Stimulated activated CD8-positive, alpha-beta memory T cell treated with anti-CD3 and anti-CD28 coated beads, Interleukin-7, amount 100 ng/mL, for 24 hours (primary cell): ENCODE measurements at regions not wholly inside any gene's neighbourhood (a gene's known extent, or its start where the extent isn't known, plus 50 kb on each side); places are given as distances from the start of the nearest gene placed in this dataset.

Experiments
- DNase-seq: peaks from one replicate; pipeline ENCODE4 v3.0.0-alpha.2; 2020; ENCODE audit warnings: low read depth

DNA sequence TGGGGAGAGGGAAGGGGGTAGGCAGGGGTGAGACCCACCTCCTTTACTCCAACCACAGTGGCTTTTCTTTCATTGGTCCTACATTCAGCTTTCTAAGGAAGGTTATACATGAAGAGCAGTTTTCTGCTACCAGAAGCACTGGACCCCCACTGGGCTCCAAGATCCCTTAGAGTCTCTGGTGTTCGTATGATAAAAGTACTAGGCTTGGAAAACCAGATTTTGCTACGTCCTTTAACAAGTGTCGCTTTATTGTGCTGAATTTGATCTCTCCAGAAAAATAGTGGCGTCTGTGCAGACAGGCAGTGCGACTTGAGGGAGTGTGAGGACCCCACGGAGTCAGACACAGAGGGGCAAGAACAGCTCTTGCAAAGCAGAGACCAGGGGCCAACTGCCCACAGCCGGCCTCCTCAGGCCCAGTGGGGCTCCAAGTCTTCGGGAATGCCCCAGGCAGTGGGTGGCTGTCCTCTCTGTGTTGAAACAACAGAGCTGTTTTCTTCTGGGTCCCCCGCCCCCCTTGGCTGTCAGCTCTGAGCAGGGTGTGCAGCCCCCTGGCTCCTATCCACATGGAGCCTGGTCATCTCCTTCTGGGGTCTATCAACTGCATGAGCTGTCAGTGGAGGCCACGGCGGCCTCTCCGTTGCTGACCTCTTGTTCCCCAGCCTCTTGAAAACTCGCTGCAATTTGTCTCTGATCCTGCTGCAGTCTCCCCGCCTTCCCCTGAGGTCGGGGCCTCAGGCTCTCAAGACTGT lies 333.2 kb downstream of the RPS24 start:
- no peak for DNase-seq

DNA sequence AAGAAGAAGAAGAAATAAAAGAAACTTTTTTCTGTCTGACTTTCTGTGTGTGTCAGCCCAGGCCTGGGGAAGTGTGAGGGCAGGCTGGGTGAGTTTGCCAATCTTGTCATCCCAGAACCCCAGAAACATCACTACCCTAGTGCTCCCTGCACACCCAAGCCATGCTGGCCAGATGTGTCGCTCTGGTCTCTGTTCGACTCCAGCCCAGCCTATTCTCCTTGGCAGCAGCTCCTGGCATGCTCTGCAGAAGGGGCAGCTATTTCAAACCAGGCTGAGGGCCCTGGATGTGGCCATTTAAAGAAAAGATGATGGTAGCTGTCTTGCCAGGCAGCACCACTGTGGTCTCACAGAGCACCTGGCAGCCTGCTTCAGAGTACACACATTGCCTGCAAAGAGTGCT lies 334.1 kb downstream of the RPS24 start:
- DNase-seq: no peak

DNA sequence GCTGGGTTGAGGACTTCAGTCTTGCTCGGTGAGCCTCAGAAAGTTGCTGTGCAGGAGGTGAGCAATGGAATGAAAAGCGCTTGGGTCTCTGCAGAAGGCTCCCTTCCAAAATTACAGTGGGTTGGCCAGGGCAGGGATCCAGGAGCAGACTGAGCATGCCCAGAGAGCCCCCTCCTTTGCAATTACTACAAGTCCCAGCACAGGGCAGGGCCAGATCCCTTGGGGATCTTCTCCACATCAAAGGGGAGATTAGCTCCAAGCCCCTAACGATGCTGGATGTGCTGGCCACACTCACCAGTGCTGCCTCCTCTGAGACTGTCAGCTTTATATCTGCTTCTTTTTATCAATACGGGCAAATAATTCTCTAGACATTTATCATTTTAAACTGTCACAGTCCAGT lies 337.5 kb downstream of the RPS24 start:
- no peak for DNase-seq

DNA sequence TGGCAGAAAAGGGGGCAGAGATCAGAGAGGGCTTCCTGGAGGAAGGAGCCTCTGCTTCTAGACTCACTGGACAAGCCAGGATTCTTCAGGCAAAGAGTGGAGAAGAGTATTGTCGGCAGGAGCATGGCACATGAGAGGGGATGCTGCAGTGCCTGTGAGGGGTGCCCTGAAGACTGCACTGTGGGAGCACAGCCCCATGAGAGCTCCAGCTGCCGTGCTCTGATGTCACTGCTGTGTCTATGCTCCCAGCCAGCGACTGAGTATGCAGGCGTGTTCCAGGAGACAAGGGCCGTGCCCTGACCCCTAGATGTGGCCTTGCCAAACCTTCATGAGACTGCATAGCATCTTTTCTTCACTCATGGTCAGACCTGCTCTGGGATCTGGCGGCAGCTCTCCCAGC lies 339.1 kb downstream of the RPS24 start:
- DNase-seq: no peak

DNA sequence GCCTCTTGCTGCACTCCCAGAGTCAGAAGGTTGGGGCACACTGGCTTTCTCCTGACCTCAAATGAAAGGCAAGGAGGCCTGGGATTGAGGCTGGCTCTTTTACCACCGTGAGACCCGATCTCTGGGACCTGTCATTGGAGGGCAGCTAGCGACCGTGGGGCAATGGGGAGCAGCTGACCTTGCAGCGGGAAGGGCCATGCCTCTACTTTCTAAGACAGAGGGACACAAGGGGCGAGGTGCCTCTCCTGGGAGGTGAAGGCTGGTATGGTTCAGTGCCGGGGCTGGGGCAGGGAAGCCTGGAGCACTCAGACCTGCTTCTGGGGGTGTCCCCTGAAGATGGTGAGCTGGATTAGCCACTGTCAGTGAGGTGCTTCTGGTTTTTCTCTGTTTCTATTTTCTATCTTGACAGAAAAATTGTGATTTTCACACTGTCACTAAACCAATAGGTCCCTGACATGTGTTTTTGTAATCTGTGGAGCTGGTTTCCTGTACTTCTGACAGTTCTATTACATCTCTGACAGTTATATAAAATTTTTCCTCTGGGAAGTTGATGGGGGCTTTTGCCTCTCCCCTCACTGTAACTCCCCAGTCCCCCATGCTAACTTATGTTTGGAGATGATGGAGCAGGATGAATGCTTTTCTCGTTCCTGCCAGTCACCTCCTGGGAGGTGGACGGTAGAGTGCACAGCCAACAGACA lies 340.8 kb downstream of the RPS24 start:
- no peak for DNase-seq

DNA sequence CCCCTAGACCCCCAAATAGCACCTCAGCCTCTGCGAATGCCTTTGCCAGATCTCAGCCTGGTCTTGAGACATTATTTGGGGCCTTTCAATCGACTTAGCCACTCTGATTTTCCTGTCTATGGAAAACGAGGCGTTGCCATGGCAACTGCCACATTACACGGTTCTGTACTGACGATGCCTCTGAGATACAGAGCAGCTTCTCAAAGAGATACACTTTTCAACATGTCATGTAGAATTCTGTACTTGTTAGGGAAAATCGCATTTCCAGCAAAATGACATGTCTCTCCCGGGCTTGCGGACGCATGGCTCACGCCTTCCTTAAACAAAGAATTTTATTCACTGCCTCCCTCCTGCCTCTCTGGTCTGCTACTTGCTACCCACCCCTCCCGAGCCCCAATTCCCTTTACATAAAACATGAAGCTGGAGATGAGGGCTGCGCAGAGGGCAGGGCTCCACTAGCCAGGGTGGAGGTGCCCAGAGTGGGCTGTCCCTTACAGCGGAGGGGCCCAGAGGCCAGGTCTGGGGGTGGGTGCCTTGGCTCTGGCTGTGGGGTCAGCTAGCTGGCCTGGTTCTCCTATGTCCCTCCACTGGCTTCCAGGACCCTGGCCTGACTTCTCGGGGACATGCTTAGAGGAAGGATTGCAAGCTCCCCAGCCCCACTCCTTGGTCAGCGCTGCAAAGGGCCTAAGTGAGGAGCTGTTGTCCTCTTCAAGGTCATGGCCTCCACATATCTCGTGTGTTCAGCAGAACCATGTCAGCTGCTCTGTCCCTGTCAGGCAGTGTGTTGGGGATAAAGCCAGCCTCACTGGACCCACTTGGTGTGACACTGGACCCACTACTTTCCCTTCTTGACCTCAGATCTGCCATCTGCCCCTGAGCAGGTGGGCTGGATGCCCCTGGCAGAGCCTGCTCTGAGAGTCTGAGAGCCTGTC lies 342.5 kb downstream of the RPS24 start:
- DNase-seq: no peak

DNA sequence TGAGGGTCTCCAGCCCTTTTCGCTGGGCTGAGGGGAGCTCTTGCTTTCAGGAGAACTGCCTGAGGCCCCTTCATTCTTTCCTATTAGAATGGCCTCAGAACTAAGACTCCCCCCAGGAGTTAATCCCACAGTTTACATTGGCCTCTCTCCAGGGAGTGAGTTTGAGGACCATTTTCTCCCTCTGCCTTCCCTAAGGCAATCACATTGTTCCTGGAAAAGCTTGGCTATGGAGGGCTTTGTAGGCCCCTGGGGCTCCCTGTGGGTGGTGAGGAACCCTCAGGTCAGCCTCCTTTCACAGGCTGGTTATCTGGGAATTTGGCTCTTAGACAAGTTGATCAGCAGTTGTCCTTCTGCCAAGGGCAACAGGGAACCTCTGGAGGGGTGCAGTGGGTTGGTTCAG lies 343.7 kb downstream of the RPS24 start:
- no peak for DNase-seq

DNA sequence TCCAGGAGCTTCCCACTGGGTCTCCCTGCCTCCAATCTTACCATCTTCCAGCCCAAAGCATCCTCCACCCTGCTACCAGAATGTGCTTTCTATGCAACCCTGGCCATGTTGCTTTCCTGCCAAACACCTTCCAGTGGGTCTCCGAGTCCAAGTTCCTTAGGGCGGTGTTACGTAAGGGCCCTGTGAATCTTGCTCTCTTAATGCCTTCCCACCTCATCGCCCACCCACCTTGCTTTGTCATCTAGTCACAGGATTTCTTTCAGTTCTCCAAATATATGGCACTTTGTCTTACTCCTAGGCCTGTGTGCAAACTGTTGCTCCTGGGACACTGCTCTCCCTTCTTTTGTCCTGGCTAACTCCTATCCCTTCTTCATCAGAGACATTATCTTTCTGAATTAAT lies 344.5 kb downstream of the RPS24 start:
- DNase-seq: no peak

DNA sequence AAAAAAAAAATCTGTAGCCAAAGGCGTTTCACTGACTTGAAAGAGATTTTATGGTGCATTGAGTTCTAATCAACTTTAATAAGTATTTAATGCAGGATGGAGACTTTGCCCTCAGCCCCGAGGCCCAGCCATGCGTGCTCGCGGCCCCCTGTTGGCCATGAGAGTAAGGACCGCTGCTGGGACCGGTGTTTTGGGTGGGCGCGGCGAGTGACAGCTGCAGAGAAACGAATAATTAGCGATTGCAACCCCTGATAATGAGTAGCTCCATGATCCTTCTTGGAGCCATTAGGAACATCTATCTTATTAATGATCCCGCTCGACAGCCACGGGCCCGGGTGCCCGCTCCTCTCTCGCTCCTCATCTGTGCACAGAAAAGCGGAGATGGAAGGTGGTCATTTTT lies 347.4 kb downstream of the RPS24 start:
- no peak for DNase-seq

DNA sequence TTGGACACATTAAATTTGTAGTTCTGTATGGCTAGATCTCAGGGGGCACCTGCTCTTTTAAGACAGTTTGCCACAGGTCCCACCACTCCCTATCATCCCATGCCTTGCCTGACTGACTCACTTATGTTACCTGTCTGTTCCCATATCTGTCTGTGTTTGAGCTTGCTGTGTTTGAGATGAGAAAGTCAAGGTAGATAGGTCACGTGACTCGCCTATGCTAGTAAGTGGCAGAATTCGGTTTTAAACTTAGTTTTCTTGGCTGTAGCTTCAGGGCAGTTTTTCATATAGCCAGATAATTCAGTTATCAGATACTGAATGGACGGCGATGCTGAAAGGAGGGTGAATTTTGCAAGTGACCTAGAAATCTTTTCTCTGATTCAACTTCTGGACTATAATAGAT lies 348.4 kb downstream of the RPS24 start:
- no peak for DNase-seq

DNA sequence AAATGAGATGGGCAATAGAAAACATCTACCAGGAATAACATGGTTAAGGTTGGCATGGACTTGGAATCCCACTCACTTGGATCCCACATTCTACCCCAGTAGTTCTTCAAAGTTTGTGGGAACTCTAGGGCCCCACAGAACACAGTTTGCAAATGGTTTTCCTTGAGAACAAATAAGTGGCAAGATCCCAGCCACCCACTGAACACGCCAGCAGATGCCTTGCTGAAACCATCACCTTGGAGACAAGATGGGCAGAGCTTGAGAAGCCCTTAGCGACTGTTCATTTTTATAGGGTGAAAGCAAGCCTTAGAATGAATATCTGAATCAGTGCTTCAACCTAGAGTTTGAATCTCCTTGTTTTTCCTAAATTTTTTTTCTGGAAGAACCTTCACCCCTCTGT lies 349.1 kb downstream of the RPS24 start:
- DNase-seq: no peak

DNA sequence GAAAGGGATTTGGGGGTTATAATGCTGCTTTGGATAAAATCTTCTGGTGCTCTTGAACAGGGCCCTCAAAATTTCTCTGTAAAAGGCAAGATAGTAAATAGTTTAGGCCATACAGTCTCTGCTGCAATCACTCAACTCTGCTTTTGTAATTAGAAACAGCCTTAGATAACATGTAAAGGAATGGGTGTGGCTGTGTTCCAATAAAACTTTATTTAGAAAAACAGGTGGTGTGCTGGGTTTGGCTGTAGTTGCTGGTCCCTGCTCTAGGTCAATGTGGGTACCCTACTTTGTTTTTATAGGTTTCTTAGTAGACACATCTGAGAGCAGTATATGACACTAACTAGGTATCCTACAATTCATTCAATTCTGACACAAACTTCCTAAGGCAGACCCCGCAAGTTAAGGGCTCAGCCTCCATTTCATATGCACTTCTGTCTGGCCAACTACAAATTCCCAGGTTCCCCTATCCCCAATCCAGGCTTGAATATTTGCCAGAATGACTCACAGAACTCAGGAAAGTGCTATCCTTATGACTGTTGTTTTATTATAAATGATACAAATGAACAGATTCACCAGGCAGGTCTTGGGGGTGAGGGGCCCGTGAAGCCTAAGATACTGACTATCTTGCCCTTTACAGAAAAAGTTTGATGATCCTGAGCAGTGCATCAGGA lies 349.9 kb downstream of the RPS24 start:
- no peak for DNase-seq

DNA sequence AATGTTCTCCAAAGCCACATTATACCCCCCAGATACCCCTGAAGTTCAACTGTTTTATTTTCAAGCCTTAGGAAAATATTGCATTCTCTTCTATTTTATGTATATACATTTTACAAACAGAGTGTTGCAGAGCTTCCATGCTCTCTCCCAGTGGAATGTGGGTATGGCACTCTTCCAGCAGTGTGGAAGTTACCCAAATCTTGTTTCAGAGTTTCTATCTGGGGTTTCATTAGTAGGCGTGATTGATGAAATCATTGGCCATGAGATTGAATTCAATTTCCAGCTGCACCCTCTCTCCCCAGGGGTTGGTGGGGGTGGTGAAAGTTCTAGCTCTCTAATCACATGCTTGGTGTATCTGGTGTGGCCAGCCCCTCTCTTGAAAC lies 350.4 kb downstream of the RPS24 start:
- no peak for DNase-seq

DNA sequence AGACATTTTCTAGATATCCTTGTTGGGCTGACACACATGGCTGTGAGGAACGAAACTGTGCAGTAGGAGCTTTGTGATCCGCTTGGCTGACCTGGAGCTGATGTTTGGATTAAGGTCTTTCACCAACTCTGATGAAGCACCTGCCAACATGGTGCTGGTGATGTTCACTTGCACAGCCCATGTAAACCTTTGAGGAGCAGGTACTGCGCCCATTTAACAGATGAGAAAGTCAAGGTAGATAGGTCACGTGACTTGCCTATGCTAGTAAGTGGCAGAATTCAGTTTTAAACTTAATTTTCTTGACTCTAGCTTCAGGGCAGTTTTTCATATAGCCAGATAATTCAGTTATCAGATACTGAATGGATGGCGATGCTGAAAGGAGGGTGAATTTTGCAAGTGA lies 351.9 kb downstream of the RPS24 start:
- no peak for DNase-seq

DNA sequence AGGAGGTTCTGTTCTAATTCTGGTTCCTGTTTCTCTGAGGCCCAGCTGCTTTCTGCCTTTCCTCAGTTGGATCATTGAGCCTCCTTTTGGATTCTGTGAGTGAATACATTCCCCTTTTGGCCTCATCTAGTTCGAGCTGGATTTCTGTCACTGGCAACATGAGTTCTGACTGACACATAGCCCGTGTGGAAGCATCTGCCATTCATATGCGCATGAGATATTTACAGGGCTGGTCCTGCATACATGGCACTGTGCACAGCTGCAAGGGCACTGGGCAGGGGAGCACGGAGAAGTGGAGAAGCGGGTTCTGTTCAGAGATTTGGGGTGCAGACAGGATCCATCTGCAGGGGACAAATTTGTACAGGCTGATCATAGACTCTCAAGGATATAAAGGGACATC lies 352.8 kb downstream of the RPS24 start:
- no peak for DNase-seq

DNA sequence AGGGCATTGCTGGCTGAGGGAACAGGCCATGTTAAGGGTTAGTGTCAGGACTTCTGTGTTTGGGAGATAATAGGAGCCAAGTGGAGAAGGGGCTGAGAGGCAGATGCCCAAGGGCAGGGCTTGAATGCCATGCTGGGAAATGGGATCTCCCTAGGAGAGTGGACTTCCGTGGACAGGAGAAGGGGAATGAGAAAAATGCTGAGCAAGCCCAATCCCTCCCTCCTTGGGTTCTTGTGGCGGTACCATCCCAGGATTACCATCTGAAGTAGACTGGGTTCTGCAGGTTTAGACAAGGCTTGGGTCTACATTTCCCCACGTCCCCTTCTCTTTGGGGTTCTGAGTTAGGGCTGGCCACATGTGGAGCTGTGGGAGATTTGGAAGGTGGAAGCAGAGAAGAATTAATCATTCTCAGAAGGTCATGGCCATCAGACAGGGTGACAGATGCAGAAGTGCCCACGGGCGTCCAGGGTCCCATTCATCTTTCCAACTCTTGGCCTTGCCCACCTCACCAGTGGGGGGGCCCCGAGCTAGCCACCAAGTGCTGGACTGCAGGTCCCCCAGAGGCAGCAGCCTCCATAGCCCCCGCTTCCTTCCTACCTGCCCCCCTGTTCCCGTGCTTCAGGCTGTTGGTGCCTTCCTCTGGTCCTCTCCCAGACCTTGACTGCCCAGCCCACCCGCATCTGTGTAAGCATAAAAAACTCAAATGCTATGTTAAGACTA lies 354.8 kb downstream of the RPS24 start:
- no peak for DNase-seq

DNA sequence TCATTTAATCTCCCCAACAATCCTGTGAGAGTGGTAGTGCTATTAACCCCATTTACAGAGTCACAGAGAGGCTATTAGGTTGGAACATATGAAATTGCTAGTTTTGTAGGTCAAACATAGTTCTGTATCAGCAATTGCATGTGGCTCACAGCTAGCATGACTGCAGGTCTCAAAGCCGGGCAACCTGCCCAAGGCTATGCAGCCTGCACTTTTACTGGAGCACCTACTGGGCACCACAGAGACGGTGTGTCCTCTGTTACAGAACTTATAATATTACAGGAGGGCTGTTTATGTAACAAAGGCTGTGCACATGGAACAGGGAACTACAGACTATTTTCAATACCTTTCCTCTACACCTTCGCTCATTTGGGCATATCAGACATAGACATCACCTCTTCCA lies 355.8 kb downstream of the RPS24 start:
- no peak for DNase-seq

DNA sequence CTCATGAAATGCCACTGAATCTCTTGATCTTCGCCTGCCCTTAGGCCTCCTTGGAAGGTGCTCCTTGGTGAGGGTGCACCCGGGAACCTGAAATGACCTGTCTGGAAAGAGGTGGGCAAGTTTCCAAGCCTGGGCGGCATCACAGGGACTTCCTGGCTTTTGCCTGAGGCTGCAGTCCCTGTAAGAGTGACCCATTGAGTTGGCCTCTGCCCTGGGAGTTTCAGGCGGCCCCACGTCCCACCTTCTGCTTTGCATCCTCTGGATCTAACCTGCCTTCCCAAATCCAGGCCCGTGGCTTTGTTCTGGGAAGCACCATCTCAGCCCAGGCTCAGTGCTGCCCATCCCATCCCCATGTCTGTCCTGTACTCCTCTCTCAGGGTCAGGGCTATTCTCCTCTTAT lies 356.4 kb downstream of the RPS24 start:
- DNase-seq: no peak

DNA sequence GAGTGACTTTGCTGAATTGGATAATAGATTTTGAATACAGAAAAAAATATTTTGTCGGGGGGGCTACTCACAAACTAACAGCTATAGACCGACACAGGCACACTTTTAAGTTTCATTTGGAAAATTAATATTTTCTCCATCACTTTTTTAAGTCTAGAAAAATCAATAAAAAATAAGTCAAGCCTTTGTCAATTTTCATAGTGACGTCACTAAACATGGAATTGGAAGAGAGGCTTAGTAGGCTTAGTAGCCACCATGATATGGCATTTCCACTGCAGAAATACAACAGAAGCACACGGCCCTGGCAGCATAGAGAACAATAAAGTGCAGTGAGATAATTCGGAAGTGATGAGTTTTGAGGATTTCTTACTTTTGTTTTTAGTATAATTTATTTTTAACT lies 357.2 kb downstream of the RPS24 start:
- DNase-seq: no peak

DNA sequence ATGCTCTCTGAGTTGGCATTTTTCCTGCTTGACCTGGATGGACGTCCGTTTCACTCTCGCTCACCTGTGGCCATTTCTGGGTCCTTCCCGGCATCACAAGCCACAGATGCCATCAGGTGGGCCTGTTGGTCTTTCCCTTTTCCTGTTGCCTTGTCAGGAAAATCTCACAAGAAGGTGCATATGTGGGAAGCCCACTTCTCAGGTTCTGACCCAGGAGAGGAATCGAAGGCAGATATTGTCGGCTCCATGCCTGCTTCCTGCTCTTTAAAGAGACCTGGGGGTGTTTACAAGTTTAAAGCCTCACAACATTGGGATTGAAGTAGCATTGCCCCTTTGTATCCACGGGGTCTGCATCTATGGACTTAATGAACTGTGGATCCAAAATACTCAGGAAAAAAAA lies 357.9 kb downstream of the RPS24 start:
- no peak for DNase-seq

DNA sequence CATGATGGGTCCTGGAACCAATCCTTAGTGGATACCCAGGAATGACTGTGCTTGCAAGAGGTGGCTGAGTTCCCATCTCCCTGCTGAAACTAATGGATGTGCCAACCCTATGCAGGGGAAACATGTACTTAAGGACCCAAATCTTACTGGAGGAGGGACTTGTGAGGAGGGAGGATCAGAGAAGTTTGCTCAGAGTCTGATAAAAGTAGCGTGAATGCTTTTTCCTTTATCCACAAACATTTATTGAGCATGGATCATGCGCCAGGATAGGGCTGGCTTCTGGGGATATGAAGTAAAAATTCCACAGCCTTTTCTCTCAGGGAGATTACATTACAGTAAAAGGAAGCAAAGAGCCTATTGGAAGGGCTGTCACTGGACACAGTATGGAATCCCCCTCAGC lies 358.5 kb downstream of the RPS24 start:
- DNase-seq: no peak

DNA sequence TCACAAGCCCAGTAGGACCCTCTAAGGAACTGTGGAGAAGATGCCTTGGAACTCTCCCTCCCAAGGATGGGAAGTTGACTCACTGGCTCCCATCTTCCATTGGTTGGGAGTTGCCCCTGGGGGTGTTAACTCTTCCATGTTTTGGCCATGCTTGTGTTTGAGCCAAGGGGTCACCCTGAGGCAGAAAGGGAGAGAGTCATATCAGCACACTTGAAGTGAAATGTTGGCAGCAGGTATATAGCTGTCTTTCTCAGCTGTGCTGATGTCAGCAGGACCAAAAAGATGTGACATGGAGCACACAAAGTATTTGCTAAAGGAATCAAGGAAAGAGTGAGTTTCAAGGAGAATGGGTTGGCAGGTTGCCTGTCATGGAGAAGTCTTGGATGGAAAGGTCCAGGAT lies 359.4 kb downstream of the RPS24 start:
- no peak for DNase-seq
